ENCODE measurements at regions not wholly inside any gene's neighbourhood (a gene's known extent, or its start where the extent isn't known, plus 50 kb on each side); places are given as distances from the start of the nearest gene placed in this dataset.

DNA sequence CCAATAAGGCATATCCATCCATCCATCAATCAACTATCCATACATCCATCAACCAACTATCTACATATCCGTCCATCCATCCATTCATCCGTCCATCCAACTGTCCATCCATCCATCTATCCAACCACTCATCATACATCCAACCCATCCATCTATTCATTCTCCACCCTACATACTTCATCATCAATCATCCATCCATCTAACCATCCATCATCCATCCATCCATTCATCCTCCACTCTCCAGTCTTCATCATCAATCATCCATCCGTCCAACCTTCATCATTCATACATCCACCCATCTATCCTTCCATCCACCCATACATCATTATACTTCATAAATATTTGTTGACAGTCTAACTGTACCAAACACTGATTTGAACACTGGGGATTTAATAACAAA is 231.3 kb upstream of the DAB1 start:
- Histone ChIP-seq H3K4me3 (ENCODE audit: low read length) (no peak overlapping the region), H3K27ac (ENCODE audit: low read length) (no peak overlapping the region), H3K9me3 (ENCODE audit: control insufficient read depth, low read depth, low read length) (no peaks in the 10 kb centered on the region), H3K27me3 (ENCODE audit: control insufficient read depth, insufficient read depth, low read length) (no peaks in the 10 kb centered on the region), H3K4me1 (ENCODE audit: control insufficient read depth, low read depth, low read length) (no peaks in the 10 kb centered on the region), H3K9ac (ENCODE audit: low read length) (no peak overlapping the region), H3K36me3 (ENCODE audit: control insufficient read depth, low read depth, low read length) (no peaks in the 10 kb centered on the region)

DNA sequence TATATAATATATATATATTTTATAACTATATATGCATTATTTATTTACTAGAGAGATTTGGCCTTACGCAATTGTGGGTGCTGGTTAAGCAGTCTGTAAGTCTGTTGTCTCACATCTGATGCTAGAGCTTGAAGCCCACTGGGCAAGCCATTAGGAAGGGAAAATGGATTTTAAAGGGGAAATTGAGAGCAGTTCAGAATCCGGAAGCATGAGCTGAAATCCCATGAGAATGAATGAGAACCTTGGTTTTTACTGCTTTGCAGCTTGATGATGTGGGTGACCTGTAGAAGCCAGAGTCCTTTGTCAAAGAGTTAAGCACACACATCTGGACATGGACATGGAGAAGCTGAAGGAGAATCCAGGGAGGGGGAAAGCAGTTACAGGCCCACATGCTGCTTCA is 220.8 kb upstream of the DAB1 start:
- no peaks in the 10 kb centered on the region for H3K36me3 ChIP-seq (ENCODE audit: control insufficient read depth, low read depth, low read length)
- H3K9ac ChIP-seq (ENCODE audit: low read length): no peak overlapping the region
- H3K27me3 ChIP-seq (ENCODE audit: control insufficient read depth, insufficient read depth, low read length): no peaks in the 10 kb centered on the region
- no peaks in the 10 kb centered on the region for H3K9me3 ChIP-seq (ENCODE audit: control insufficient read depth, low read depth, low read length)
- H3K27ac ChIP-seq (ENCODE audit: low read length): no peak overlapping the region
- no peak overlapping the region for H3K4me3 ChIP-seq (ENCODE audit: low read length)
- no peaks in the 10 kb centered on the region for H3K4me1 ChIP-seq (ENCODE audit: control insufficient read depth, low read depth, low read length)

DNA sequence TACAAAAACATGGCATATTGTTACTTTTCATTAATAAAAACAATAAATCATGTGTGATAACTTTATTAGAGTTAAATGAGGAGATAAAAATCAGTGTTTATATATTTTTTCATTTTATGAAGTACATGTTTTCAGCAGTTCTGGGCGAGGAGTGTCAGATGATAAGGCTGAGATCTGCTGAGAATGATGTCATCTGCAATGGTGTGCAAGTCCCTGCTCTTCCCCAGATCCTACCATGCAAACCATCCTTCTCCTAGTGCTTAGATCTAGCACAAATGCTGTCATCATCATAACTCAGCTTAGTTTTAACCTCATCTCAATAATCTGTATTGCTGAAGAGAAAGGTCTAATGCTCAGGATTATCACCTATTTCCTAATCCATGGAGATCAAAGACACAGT is 214.4 kb upstream of the DAB1 start:
- no peak overlapping the region for H3K27ac ChIP-seq (ENCODE audit: low read length)
- peaks cover 1% of the 10 kb centered on the region for H3K4me1 ChIP-seq (ENCODE audit: control insufficient read depth, low read depth, low read length)
- no peak overlapping the region for H3K4me3 ChIP-seq (ENCODE audit: low read length)
- no peaks in the 10 kb centered on the region for H3K36me3 ChIP-seq (ENCODE audit: control insufficient read depth, low read depth, low read length)
- no peaks in the 10 kb centered on the region for H3K9me3 ChIP-seq (ENCODE audit: control insufficient read depth, low read depth, low read length)
- H3K9ac ChIP-seq (ENCODE audit: low read length): no peak overlapping the region
- H3K27me3 ChIP-seq (ENCODE audit: control insufficient read depth, insufficient read depth, low read length): no peaks in the 10 kb centered on the region

DNA sequence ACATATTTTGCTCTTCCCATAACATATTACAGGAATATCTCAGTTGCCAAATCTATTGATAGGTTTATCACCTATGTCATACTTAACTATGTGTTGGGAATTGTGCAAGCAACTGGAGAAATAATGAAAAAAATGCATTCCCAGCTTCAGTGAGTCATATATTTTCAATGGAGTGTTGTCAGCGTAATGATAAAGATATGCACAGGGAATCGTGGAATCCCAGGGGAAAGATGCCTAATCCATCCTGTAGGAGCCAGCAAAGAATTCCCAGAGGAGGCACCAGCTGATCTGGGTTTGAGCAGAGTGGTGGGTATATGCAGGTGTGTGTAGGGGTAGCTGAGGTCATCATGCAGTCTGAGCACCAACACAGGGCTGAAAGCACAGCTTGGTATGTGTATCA is 213.3 kb upstream of the DAB1 start:
- Histone ChIP-seq H3K36me3 (ENCODE audit: control insufficient read depth, low read depth, low read length) (no peaks in the 10 kb centered on the region), H3K4me3 (ENCODE audit: low read length) (no peak overlapping the region), H3K27ac (ENCODE audit: low read length) (no peak overlapping the region), H3K9me3 (ENCODE audit: control insufficient read depth, low read depth, low read length) (no peaks in the 10 kb centered on the region), H3K27me3 (ENCODE audit: control insufficient read depth, insufficient read depth, low read length) (no peaks in the 10 kb centered on the region), H3K9ac (ENCODE audit: low read length) (no peak overlapping the region), H3K4me1 (ENCODE audit: control insufficient read depth, low read depth, low read length) (peaks cover 12% of the 10 kb centered on the region)

DNA sequence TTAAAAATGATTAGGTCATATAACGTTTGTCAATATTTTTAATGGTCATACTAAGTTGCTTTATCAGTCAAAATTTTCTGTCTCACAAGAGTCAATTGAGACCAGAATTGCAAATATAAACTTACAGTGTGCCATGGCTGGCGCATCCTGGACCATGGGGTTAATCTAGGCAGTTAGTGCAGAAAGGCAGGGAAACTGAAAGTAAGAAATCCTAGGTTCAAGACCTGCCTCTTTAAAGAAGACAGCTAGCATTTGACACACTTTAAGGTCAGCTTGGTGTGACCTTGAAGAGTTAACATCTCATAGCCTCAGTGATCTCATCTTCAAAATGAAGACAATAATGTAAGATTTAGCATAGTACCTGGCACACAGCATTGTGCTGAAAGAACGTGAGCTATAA is 210.0 kb upstream of the DAB1 start:
- Histone ChIP-seq H3K4me1 (ENCODE audit: control insufficient read depth, low read depth, low read length) (peaks cover 16% of the 10 kb centered on the region), H3K27me3 (ENCODE audit: control insufficient read depth, insufficient read depth, low read length) (no peaks in the 10 kb centered on the region), H3K9me3 (ENCODE audit: control insufficient read depth, low read depth, low read length) (no peaks in the 10 kb centered on the region), H3K9ac (ENCODE audit: low read length) (no peak overlapping the region), H3K27ac (ENCODE audit: low read length) (no peak overlapping the region), H3K36me3 (ENCODE audit: control insufficient read depth, low read depth, low read length) (no peaks in the 10 kb centered on the region), H3K4me3 (ENCODE audit: low read length) (no peak overlapping the region)

DNA sequence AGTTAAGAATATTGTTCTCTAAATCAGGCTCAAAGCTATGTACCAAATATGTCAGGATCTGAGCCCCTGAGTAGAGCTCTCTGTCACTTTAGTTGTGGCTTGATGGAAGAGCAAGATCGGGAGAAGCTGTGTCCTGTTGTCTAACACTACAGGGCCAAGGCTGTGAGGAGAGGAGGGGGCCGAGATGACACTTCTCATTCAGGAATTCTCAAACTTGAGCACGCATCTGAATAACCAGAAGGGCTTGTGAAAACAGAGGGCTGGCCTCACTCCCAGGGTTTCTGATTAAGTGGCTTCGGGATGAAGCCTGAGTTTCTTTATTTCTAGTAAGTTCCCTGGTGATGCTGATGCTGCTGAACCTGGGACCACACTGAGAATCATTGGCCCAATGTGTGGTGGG is 209.2 kb upstream of the DAB1 start:
- Histone ChIP-seq H3K4me3 (ENCODE audit: low read length) (no peak overlapping the region), H3K27ac (ENCODE audit: low read length) (no peak overlapping the region), H3K36me3 (ENCODE audit: control insufficient read depth, low read depth, low read length) (no peaks in the 10 kb centered on the region), H3K4me1 (ENCODE audit: control insufficient read depth, low read depth, low read length) (peaks cover 16% of the 10 kb centered on the region), H3K27me3 (ENCODE audit: control insufficient read depth, insufficient read depth, low read length) (no peaks in the 10 kb centered on the region), H3K9ac (ENCODE audit: low read length) (no peak overlapping the region), H3K9me3 (ENCODE audit: control insufficient read depth, low read depth, low read length) (no peaks in the 10 kb centered on the region)

DNA sequence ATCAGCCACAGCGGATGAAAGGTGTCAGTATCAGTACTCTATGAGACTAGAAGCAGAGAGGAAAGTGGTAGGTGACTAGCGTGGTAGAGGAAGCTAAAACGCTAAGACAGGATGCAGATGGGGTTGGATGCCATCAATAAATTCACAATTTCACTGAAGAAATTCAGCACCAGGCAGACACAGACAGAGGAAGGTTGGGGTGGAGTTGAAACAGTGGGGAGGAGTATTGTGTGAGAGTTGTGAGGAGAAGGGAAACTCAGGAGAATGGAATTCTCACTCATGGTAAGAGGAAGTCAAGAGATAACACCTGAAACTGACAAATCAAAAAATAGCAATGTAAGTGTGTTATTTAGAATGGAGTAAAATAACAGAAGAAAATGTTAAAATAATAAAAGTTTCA is 208.5 kb upstream of the DAB1 start:
- H3K4me1 ChIP-seq (ENCODE audit: control insufficient read depth, low read depth, low read length): peaks cover 16% of the 10 kb centered on the region
- no peak overlapping the region for H3K4me3 ChIP-seq (ENCODE audit: low read length)
- H3K36me3 ChIP-seq (ENCODE audit: control insufficient read depth, low read depth, low read length): no peaks in the 10 kb centered on the region
- no peak overlapping the region for H3K27ac ChIP-seq (ENCODE audit: low read length)
- no peaks in the 10 kb centered on the region for H3K27me3 ChIP-seq (ENCODE audit: control insufficient read depth, insufficient read depth, low read length)
- H3K9ac ChIP-seq (ENCODE audit: low read length): no peak overlapping the region
- no peaks in the 10 kb centered on the region for H3K9me3 ChIP-seq (ENCODE audit: control insufficient read depth, low read depth, low read length)

DNA sequence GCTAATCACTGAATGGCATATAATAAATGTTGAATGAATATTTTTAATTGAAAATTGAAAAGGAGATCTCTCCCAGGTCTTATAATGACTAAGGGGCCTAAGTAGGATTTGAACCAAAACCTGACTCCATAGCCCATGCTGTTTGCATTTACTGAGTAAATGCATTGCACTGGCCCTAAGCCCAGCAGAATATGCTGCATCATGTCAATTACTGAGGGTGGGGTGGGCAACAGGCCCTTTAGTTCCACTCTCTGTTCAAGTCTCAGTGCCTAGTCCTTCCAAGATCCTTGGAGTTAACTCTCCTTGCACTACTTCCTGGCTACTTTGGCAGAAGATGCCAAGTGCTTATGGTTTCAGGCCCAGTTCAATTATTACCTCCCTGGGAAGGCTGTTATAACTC is 203.8 kb upstream of the DAB1 start:
- no peak overlapping the region for H3K9ac ChIP-seq (ENCODE audit: low read length)
- H3K4me3 ChIP-seq (ENCODE audit: low read length): no peak overlapping the region
- no peaks in the 10 kb centered on the region for H3K36me3 ChIP-seq (ENCODE audit: control insufficient read depth, low read depth, low read length)
- no peak overlapping the region for H3K27ac ChIP-seq (ENCODE audit: low read length)
- no peaks in the 10 kb centered on the region for H3K27me3 ChIP-seq (ENCODE audit: control insufficient read depth, insufficient read depth, low read length)
- H3K4me1 ChIP-seq (ENCODE audit: control insufficient read depth, low read depth, low read length): peaks cover 22% of the 10 kb centered on the region
- H3K9me3 ChIP-seq (ENCODE audit: control insufficient read depth, low read depth, low read length): no peaks in the 10 kb centered on the region

DNA sequence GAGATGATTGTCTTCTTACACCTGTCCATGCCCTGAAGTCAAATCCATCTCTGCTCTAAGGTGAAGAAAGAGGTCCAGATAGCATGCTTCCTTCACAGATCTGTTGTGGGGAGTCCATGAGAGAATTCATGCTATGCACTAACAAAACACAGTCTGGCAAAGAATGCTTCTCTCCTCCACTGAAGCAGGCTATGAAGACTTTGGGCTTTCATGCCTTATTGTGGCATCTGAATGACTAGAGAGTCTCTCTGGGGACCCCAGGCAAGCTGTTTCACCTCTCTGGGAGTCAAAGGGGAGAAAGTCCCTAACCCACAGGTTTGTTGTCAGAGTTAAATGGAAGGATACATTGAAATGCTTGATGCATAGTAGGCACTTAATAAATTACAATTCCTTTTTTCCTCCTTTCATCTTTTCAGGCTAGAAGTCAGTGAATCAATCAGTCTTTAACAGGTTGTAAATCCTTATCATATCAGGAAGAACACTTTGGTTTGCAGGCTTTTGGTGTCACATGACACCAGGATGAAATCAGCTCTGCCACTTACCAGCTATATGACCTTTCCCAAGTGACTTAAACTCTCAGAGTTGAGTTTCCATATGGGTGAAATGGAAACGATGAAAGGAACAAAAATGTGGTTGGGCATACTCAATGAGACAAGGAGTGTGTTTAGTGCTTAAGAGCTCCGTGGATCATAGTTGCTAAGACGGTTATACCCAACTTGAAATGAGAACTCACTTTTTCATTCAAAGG is 200.1 kb upstream of the DAB1 start:
- Histone ChIP-seq H3K27me3 (ENCODE audit: control insufficient read depth, insufficient read depth, low read length) (no peaks in the 10 kb centered on the region), H3K4me1 (ENCODE audit: control insufficient read depth, low read depth, low read length) (peaks cover 16% of the 10 kb centered on the region), H3K9me3 (ENCODE audit: control insufficient read depth, low read depth, low read length) (no peaks in the 10 kb centered on the region), H3K27ac (ENCODE audit: low read length) (no peak overlapping the region), H3K36me3 (ENCODE audit: control insufficient read depth, low read depth, low read length) (no peaks in the 10 kb centered on the region), H3K4me3 (ENCODE audit: low read length) (no peak overlapping the region), H3K9ac (ENCODE audit: low read length) (no peak overlapping the region)

DNA sequence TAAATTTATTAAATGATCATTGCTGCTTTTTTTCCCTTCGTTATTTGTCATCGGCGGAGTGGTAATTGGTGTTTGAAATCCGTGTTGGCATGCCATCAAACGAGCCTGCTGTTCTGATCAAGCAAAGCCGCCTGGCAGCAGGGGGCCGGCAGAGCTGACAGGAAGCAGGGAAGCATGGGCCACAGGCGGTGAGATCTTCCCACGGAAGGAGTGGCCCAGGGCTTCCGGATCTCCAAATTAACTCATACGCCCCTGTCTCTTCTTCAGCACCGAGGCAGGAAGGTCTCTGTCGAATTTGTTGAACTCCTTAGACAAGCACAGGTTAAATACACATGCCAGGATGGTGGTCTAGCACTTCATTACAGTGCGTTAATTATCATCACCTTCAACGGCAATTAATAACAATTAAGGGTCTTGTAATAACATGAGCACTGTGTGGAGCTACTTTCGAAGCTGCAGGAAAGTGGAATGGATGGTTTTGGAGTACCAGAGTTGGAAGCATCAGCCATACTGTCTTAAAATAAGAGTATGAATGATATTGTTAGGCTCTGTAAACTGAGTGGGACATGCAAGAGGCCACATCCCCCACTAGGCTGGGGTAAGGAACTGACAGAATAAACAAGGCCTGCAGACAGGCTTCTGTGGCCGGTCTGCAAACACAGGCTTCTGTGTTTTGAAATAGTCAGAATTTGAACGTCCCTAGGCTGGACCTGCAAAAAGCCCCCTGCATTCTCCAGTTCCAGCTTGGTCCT is 199.4 kb upstream of the DAB1 start:
- Histone ChIP-seq H3K4me3 (ENCODE audit: low read length) (no peak overlapping the region), H3K9ac (ENCODE audit: low read length) (no peak overlapping the region), H3K36me3 (ENCODE audit: control insufficient read depth, low read depth, low read length) (no peaks in the 10 kb centered on the region), H3K9me3 (ENCODE audit: control insufficient read depth, low read depth, low read length) (no peaks in the 10 kb centered on the region), H3K27ac (ENCODE audit: low read length) (no peak overlapping the region), H3K4me1 (ENCODE audit: control insufficient read depth, low read depth, low read length) (peaks cover 16% of the 10 kb centered on the region), H3K27me3 (ENCODE audit: control insufficient read depth, insufficient read depth, low read length) (no peaks in the 10 kb centered on the region)

DNA sequence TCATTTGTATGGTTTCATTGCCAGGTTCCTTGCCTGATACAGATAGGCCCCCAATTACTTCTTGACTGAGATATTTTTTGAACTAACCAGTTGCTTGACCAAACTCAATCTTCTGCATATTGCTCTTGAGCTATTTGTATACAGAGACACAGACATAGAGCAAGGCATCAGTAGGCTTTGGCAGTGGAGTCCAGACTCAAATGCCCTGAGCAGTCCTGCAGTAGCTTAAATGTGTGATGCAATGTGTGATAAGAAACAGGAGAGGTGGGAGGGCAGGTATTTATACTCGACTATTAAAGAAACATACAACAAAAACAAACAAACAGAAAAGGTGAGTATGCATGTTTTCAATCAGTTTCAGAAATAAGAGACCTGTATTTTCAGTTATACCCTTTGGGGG is 197.9 kb upstream of the DAB1 start:
- Histone ChIP-seq H3K9ac (ENCODE audit: low read length) (no peak overlapping the region), H3K4me3 (ENCODE audit: low read length) (no peak overlapping the region), H3K27ac (ENCODE audit: low read length) (no peak overlapping the region), H3K9me3 (ENCODE audit: control insufficient read depth, low read depth, low read length) (no peaks in the 10 kb centered on the region), H3K4me1 (ENCODE audit: control insufficient read depth, low read depth, low read length) (peaks cover 16% of the 10 kb centered on the region), H3K36me3 (ENCODE audit: control insufficient read depth, low read depth, low read length) (no peaks in the 10 kb centered on the region), H3K27me3 (ENCODE audit: control insufficient read depth, insufficient read depth, low read length) (no peaks in the 10 kb centered on the region)

DNA sequence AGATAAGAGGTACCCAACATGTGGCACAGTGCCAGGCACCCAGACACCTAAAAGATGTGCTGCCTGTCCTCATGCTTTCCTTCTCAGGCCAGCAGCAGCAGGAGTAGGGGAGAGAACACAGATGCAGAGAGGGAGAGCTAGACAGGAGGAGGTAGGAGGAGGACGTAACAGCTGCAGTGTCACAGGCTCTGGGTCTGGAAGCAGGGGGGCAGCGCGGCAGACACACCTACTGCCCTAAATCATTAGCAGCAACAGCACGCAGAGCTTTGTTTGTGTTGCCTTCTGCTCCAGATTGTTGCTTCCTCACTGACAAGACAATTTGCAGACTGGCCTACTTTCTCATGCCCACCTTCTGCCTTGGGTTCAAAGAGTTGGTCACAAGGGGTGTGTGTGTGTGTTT is 196.7 kb upstream of the DAB1 start:
- Histone ChIP-seq H3K9me3 (ENCODE audit: control insufficient read depth, low read depth, low read length) (no peaks in the 10 kb centered on the region), H3K27ac (ENCODE audit: low read length) (no peak overlapping the region), H3K4me1 (ENCODE audit: control insufficient read depth, low read depth, low read length) (peaks cover 16% of the 10 kb centered on the region), H3K27me3 (ENCODE audit: control insufficient read depth, insufficient read depth, low read length) (no peaks in the 10 kb centered on the region), H3K4me3 (ENCODE audit: low read length) (no peak overlapping the region), H3K36me3 (ENCODE audit: control insufficient read depth, low read depth, low read length) (no peaks in the 10 kb centered on the region), H3K9ac (ENCODE audit: low read length) (no peak overlapping the region)
